22Rv1 (cell line): ENCODE measurements at regions not wholly inside any gene's neighbourhood (a gene's known extent, or its start where the extent isn't known, plus 50 kb on each side); places are given as distances from the start of the nearest gene placed in this dataset.

Experiments
- H3K27ac ChIP-seq: fragments of 450-650 bp; 2 replicates; pipeline ENCODE4 v1.5.1; 2017
- CTCF ChIP-seq: fragments of 450-650 bp; IDR thresholded peaks from 2 replicates; pipeline ENCODE4 v1.5.1; 2017; ENCODE audit warnings: mild to moderate bottlenecking
- ZFX ChIP-seq: fragments of 450-650 bp; IDR thresholded peaks from 2 replicates; pipeline ENCODE4 v1.6.1; 2017; ENCODE audit warnings: antibody characterized with exemption, borderline replicate concordance

DNA sequence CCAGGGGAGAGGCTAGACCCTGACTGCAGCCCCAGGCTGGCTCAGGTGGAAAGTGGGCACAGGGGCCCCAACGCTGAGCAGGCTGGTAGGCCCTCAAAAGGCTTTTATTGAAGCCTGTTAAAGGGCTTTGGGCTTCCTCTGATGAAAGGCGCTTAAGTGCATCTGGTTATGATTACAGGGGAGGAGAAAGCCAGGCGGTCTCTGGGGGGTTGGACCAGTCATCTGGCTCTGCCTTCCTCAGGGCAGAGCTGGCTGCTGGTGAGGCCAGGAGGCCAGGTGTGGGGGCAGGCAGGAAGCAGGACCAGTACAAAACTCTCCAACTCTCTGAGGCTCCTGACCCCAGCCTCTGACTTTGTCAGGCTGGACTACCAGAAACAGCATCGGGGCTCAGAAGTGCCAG lies 68.8 kb upstream of the BCOR start:
- no peak overlapping the region for H3K27ac ChIP-seq
- no peak for TF ChIP-seq ZFX
- no peak for TF ChIP-seq CTCF

GRCh38 chrX:40165861-40166260 lies 68.1 kb upstream of the BCOR start:
- no peak for TF ChIP-seq CTCF
- no peak for TF ChIP-seq ZFX
- no peak overlapping the region for H3K27ac ChIP-seq

DNA sequence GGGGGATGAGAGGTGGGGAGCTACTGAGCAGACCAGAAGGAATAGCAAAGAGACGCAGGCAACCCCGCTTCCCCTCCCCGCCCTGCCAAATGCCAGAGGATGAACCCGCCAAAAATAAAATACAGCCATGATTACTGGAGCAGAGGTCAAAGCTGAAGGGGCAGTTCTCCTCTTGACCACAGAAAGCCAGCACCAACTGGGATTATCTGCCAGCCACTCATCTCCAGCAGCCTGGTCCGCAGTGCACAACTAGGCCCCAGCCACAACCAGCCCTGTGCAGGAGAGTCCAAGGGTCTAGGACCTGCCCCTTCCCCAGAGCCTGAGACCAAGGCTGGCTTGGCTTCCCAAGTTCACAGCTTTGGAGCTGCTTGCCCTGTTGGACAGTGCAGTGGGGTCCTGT lies 67.4 kb upstream of the BCOR start:
- no peak for TF ChIP-seq CTCF
- TF ChIP-seq ZFX, result no peak
- no peak overlapping the region for H3K27ac ChIP-seq

GRCh38 chrX:40164751-40165150 lies 67.0 kb upstream of the BCOR start:
- TF ChIP-seq CTCF, result no peak
- TF ChIP-seq ZFX, result no peak
- H3K27ac ChIP-seq, result no peak overlapping the region

DNA sequence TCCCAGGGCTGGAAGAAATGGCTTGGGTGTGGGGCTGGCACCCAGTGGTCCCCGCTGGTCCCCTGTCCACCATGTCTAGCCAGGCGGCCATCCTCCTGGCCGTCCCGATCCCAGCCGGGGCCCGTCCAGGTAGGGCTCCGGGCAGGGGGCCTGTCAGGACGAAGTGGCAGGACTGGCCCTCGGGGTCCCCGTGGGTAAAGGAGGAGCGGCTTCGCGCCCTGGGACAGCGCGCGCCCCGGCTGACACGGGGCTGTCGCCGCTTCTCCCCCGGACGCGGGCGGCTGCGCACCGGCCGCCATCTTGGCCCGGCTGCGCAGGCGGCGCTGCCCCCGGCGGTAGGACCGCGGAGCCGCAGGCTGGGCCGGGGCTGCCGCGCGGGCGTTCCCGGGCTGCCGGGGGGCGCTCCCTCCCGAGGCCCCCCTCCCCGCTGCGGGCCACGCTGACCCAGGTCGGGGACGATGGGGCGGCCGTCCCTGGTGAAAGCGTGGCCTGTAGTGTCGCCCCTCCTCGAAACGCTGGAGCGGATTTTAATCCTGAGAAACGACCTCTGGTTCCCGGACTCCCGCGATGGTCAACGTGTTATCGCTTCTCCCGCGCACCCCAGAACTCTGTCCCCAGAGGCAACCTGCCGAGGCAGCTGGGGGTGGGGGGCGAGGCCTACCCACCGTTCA lies 60.4 kb upstream of the BCOR start:
- TF ChIP-seq ZFX (no peak), CTCF (peak; percentile 63)
- H3K27ac ChIP-seq, result peak overlapping the region; percentile 94

DNA sequence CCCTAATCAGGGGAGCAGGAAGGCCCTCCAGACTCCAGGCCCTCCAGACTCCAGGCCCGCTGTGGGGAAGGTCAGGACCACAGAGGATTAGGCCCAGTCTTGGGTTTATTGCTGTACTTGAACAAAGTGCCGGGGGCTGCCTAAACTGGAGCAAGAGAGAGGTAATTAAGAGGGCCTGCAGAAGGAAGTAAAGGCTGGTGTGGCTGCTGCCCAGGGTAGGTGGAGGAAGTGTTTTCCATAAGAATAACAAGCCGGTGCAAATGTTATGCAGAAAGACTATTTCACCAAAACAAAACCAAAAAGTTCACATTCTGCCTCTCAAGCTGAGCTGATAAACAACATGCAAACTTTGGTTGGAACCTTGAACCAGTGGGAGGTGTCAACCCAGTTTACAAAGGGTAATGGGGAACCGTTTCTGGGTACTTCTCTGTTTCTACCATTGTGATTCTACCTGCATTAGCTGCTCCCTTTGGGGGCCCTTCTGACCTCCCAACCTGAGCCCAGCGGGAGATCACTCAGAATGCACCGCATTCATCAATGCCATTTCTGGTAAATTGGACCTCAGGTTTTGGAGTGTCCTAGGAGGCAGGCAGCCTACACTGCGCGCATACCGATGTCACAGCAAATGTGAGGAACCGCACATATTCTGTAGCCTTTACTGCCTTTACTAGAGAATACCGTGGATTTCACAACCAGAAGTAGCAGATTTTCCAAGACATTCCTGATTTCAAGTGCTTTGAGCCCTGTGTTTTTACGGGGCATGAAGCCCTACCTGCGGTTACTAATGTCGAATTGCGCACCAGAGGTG lies 59.7 kb upstream of the BCOR start:
- TF ChIP-seq ZFX, result no peak
- H3K27ac ChIP-seq, result peak overlapping the region; percentile 94

GRCh38 chrX:40156470-40157227 lies 58.9 kb upstream of the BCOR start:
- peak overlapping the region; percentile 94 for H3K27ac ChIP-seq
- TF ChIP-seq ZFX (no peak), CTCF (no peak)
